ENCODE measurements at regions not wholly inside any gene's neighbourhood (a gene's known extent, or its start where the extent isn't known, plus 50 kb on each side); places are given as distances from the start of the nearest gene placed in this dataset.

DNA sequence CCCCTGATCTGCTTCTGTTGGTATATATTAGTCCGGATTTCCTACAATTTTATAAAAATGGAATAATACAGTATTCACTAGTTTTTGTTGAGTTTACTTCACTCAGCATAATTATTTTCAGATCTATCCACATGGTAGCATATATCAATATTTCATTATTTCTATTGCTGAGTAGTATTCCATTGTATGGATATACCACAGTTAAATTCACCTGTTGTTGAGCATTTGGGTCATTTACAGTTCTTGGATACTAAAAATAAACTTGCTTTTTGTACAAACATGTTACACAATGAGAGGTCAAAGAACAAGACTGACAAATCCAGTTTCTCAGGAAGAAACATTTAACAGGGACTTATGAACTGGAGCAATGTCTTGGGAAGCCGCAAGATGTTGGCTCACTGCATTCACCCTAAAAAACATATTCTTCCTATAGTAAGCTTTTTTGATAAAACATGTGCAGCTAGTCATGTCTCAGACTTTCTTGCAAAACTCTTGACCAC, 126.9 kb upstream of the HS3ST2 start:
- Histone ChIP-seq H3K4me3 (ENCODE audit: low read depth, low read length) (no peak overlapping the region), H3K27ac (no peak overlapping the region), H3K36me3 (replicated peaks) (no peaks in the 10 kb centered on the region), H3K27me3 (replicated peaks) (no peaks in the 10 kb centered on the region)
- no peak for DNase-seq
- TF ChIP-seq, protein P1, sequence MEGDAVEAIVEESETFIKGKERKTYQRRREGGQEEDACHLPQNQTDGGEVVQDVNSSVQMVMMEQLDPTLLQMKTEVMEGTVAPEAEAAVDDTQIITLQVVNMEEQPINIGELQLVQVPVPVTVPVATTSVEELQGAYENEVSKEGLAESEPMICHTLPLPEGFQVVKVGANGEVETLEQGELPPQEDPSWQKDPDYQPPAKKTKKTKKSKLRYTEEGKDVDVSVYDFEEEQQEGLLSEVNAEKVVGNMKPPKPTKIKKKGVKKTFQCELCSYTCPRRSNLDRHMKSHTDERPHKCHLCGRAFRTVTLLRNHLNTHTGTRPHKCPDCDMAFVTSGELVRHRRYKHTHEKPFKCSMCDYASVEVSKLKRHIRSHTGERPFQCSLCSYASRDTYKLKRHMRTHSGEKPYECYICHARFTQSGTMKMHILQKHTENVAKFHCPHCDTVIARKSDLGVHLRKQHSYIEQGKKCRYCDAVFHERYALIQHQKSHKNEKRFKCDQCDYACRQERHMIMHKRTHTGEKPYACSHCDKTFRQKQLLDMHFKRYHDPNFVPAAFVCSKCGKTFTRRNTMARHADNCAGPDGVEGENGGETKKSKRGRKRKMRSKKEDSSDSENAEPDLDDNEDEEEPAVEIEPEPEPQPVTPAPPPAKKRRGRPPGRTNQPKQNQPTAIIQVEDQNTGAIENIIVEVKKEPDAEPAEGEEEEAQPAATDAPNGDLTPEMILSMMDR (IDR thresholded peaks at IDR 0.05; ENCODE audit: low read depth, low read length, missing control alignments): no peak
- in situ Hi-C loops (cut with HindIII; ENCODE audit: low pct_ligation_motif_present, low sequenced_read_pairs): no loop called here

DNA sequence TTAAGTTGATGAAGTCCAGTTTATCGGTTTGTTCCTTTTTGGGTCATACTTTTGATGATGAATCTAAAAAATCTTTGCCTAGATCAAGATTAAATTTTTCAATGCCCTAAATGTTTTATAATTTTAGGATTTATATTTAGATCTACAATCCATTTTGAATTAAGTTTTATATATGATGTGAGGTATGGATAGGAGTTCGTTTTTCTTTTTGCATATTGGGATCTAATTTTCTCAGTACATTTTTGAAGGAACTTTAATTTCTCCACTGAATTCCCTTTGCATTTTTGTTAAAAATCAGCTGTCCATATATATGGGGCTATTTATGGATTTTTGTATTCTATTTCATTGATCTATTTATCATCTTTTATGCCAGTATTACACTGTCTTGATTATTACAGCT, 125.5 kb upstream of the HS3ST2 start:
- H3K27me3 ChIP-seq (replicated peaks): no peaks in the 10 kb centered on the region
- H3K36me3 ChIP-seq (replicated peaks): no peaks in the 10 kb centered on the region
- no peak overlapping the region for H3K4me3 ChIP-seq (ENCODE audit: low read depth, low read length)
- TF ChIP-seq, protein P1 (IDR thresholded peaks at IDR 0.05; ENCODE audit: low read depth, low read length, missing control alignments): no peak
- in situ Hi-C loops (cut with HindIII; ENCODE audit: low pct_ligation_motif_present, low sequenced_read_pairs): no loop called here
- no peak for DNase-seq
- H3K27ac ChIP-seq: no peak overlapping the region

DNA sequence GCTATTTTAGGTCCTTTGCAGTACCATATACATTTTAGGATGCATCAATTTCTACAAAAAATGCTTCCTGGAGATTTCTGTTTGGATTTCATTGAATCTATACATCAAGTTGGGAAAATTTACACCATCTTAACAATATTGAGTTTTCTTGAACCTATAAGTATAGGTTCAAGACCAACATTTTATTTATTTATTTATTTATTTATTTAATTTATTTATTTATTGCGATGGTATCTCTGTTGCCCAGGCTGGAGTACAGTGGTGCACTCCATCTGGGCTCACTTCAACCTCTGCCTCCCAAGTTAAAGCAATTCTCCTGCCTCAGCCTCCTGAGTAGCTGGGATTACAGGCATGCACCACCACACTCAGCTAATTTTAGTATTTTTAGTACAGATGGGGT, 125.0 kb upstream of the HS3ST2 start:
- in situ Hi-C loops (cut with HindIII; ENCODE audit: low pct_ligation_motif_present, low sequenced_read_pairs): no loop called here
- TF ChIP-seq, protein P1 (IDR thresholded peaks at IDR 0.05; ENCODE audit: low read depth, low read length, missing control alignments): no peak
- no peak for DNase-seq
- Histone ChIP-seq H3K36me3 (replicated peaks) (no peaks in the 10 kb centered on the region), H3K27me3 (replicated peaks) (no peaks in the 10 kb centered on the region), H3K4me3 (ENCODE audit: low read depth, low read length) (no peak overlapping the region), H3K27ac (no peak overlapping the region)

DNA sequence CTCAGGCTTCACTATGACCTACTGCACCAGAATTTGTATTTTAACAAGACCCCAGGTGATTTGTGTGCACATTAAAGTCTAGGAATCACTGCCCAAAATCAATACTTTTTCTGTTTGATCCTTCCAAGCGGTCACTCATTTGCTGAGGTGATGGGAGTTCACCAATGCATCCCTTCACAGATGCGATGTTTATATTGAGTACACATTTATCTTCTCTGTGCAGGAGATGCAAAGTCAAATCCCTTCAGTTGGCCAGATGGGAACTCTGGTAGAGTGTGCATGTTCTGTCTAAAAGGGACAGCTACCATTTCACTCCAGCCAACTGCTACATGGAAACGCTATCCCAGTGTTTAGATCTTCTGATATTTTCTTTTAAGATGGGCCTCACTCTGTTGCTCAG, 122.6 kb upstream of the HS3ST2 start:
- Histone ChIP-seq H3K36me3 (replicated peaks) (no peaks in the 10 kb centered on the region), H3K27me3 (replicated peaks) (no peaks in the 10 kb centered on the region), H3K27ac (no peak overlapping the region), H3K4me3 (ENCODE audit: low read depth, low read length) (no peak overlapping the region)
- in situ Hi-C loops (cut with HindIII; ENCODE audit: low pct_ligation_motif_present, low sequenced_read_pairs): no loop called here
- no peak for DNase-seq
- TF ChIP-seq, protein P1 (IDR thresholded peaks at IDR 0.05; ENCODE audit: low read depth, low read length, missing control alignments): no peak

DNA sequence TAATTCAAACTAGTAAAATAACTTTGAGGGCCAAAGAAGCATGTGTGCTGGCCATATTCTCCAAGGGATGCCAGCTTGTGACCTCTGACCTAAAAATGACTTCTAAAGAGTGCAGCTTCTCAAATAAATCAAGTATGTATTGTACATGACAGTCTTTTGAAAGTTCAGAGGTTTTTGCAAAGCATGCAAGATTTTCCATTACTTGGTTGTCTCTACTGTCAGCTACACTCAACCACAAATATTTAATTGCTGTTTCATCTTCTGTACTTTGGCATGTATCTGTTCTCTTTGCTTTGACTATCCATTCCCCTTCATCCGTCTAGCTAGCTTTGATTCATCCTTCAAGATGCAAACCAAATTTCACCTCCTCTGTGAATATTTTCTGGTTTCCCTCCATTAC, 121.9 kb upstream of the HS3ST2 start:
- TF ChIP-seq, protein P1 (IDR thresholded peaks at IDR 0.05; ENCODE audit: low read depth, low read length, missing control alignments): no peak
- DNase-seq: no peak
- Histone ChIP-seq H3K36me3 (replicated peaks) (no peaks in the 10 kb centered on the region), H3K27me3 (replicated peaks) (no peaks in the 10 kb centered on the region), H3K27ac (no peak overlapping the region), H3K4me3 (ENCODE audit: low read depth, low read length) (no peak overlapping the region)
- in situ Hi-C loops (cut with HindIII; ENCODE audit: low pct_ligation_motif_present, low sequenced_read_pairs): no loop called here

DNA sequence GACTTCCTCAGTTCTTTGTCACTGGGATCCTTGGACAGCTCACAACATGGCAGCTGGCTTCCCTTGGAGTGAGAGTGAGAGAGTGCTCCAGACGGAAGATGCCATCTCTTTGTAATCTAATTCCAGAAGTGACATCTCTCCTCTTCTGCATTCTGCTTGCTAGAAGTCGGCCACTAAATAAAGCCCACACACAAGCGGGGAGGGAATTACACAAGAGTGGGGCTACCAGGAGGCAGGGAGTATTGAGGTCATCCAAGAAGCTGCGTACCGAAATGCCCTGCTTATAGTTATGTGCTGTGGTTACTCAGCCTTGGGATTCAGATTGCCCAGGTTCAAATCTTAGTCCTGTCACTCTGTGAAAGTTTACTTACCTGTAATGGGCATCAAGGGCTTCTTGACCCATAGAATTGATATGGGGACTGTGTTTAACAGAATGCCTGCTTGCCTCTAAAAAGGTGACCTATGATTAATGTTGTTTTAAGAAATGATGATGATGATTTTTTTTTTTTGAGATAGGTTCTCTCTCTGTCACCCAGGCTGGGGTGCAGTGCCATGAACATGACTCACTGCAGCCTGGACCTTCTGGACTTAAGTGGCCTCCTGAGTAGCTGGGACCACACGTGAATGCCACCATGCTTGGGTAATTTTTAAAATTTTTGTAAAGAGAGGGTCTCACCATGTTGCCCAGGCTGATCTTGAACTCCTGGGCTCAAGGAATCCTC, 120.9 kb upstream of the HS3ST2 start:
- no peak overlapping the region for H3K27ac ChIP-seq
- no peak overlapping the region for H3K4me3 ChIP-seq (ENCODE audit: low read depth, low read length)
- in situ Hi-C loops (cut with HindIII; ENCODE audit: low pct_ligation_motif_present, low sequenced_read_pairs): no loop called here
- no peak for DNase-seq
- TF ChIP-seq, protein P1 (IDR thresholded peaks at IDR 0.05; ENCODE audit: low read depth, low read length, missing control alignments): no peak
- no peaks in the 10 kb centered on the region for H3K27me3 ChIP-seq (replicated peaks)
- no peaks in the 10 kb centered on the region for H3K36me3 ChIP-seq (replicated peaks)
